Keratinocyte (primary cell): ENCODE measurements at regions not wholly inside any gene's neighbourhood (a gene's known extent, or its start where the extent isn't known, plus 50 kb on each side); places are given as distances from the start of the nearest gene placed in this dataset.

Source experiments
- CTCF ChIP-seq, 3 experiments: IDR thresholded peaks in 1 of 3; conservative IDR thresholded peaks in 1 of 3; optimal IDR thresholded peaks in 1 of 3; 2 replicates in 2 of 3; 3 replicates in 1 of 3; pipeline versions ENCODE3 to v1.5.1; 2011; ENCODE audit warnings: low read length in 3 of 3, mild to moderate bottlenecking in 3 of 3, moderate library complexity in 2 of 3, control low read depth in 1 of 3, inconsistent platforms in 1 of 3; ENCODE audit not compliant: insufficient read depth in 2 of 3; ENCODE audit errors: extremely low read depth in 1 of 3
- EZH2 ChIP-seq: IDR thresholded peaks from one replicate; pipeline ENCODE4 v1.6.1; 2012; ENCODE audit warnings: inconsistent platforms, mild to moderate bottlenecking, low read length, moderate library complexity

- TF ChIP-seq CTCF (optimal IDR thresholded peaks at IDR 0.05 in 1 of 3, IDR thresholded peaks at IDR 0.05 in 1 of 3, conservative IDR thresholded peaks at IDR 0.05 in 1 of 3; ENCODE audit: extremely low read depth in 1 of 3, insufficient read depth in 2 of 3, low read length in 3 of 3) (no peak), EZH2 (no peak)
Measured at GRCh38 chr20:60494476-60494875, 536.3 kb downstream of the CDH26 start.
